Mesenchymal stem cell (in vitro differentiated cells and primary cell): ENCODE measurements at regions not wholly inside any gene's neighbourhood (a gene's known extent, or its start where the extent isn't known, plus 50 kb on each side); places are given as distances from the start of the nearest gene placed in this dataset.

Experiments used
- DNase-seq: peaks from one replicate; pipeline ENCODE4 v3.0.0-alpha.2; 2013
- H2AFZ ChIP-seq: one replicate; pipeline ENCODE4 v1.6.1; 2013; ENCODE audit warnings: low read depth, mild to moderate bottlenecking, control low read depth, inconsistent platforms, low read length, moderate library complexity
- H2AK5ac ChIP-seq: 2 replicates; pipeline ENCODE4 v1.6.1; 2013; ENCODE audit warnings: low read length, moderate library complexity, mild to moderate bottlenecking, inconsistent platforms; ENCODE audit not compliant: severe bottlenecking
- H2BK120ac ChIP-seq: one replicate; pipeline ENCODE4 v1.6.1; 2013; ENCODE audit warnings: low read depth, mild to moderate bottlenecking, inconsistent platforms, low read length, moderate library complexity
- H2BK12ac ChIP-seq, 2 experiments: one replicate each; pipeline ENCODE4 v1.6.1; 2013; ENCODE audit warnings: inconsistent platforms in 2 of 2, low read length in 2 of 2, mild to moderate bottlenecking in 2 of 2, moderate library complexity in 2 of 2, control low read depth in 1 of 2
- H2BK15ac ChIP-seq: one replicate; pipeline ENCODE4 v1.6.1; 2013; ENCODE audit warnings: mild to moderate bottlenecking, low read depth, inconsistent platforms; ENCODE audit not compliant: poor library complexity, severe bottlenecking
- H2BK5ac ChIP-seq: 2 replicates; pipeline ENCODE4 v1.6.1; 2013; ENCODE audit warnings: low read depth, mild to moderate bottlenecking, low read length, control low read depth, inconsistent platforms; ENCODE audit not compliant: poor library complexity, severe bottlenecking
- H3K14ac ChIP-seq, 2 experiments: one replicate each; pipeline ENCODE4 v1.6.1; 2013; ENCODE audit warnings: inconsistent platforms in 2 of 2, low read length in 2 of 2, control low read depth in 1 of 2, mild to moderate bottlenecking in 1 of 2, moderate library complexity in 1 of 2
- H3K18ac ChIP-seq, 2 experiments: one replicate each; pipeline ENCODE4 v1.6.1; 2013; ENCODE audit warnings: inconsistent platforms in 2 of 2, low read length in 2 of 2, control low read depth in 1 of 2, low read depth in 1 of 2, mild to moderate bottlenecking in 1 of 2
- H3K23ac ChIP-seq, 2 experiments: one replicate each; pipeline ENCODE4 v1.6.1; 2013; ENCODE audit warnings: inconsistent platforms in 2 of 2, low read length in 2 of 2, mild to moderate bottlenecking in 2 of 2, moderate library complexity in 2 of 2, control low read depth in 1 of 2
- H3K27ac ChIP-seq: 2 replicates; pipeline ENCODE4 v1.5.1; 2013; ENCODE audit warnings: mild to moderate bottlenecking, moderate library complexity, low read length, control low read depth, inconsistent platforms; ENCODE audit not compliant: poor library complexity, severe bottlenecking
- H3K27me3 ChIP-seq, 2 experiments: 2 replicates each; pipeline versions ENCODE4 v1.6.1 to v1.7.0; 2013; ENCODE audit warnings: low read length in 2 of 2, mild to moderate bottlenecking in 2 of 2, moderate library complexity in 2 of 2, control low read depth in 1 of 2, inconsistent platforms in 1 of 2; ENCODE audit not compliant: control insufficient read depth in 1 of 2, insufficient read depth in 1 of 2
- H3K36me3 ChIP-seq, 2 experiments: 2 replicates each; pipeline versions ENCODE4 v1.6.1 to v1.7.0; 2013; ENCODE audit warnings: low read length in 2 of 2, control low read depth in 1 of 2, inconsistent platforms in 1 of 2, low read depth in 1 of 2, mild to moderate bottlenecking in 1 of 2; ENCODE audit not compliant: insufficient read depth in 2 of 2, control insufficient read depth in 1 of 2
- H3K4ac ChIP-seq, 2 experiments: one replicate each; pipeline ENCODE4 v1.6.1; 2013; ENCODE audit warnings: inconsistent platforms in 2 of 2, low read length in 2 of 2, mild to moderate bottlenecking in 2 of 2, moderate library complexity in 2 of 2, control low read depth in 1 of 2, low read depth in 1 of 2
- H3K4me1 ChIP-seq: 2 replicates; pipeline ENCODE4 v1.6.1; 2013; ENCODE audit warnings: low read depth, low read length, control low read depth; ENCODE audit not compliant: control insufficient read depth, insufficient read depth
- H3K4me2 ChIP-seq: 2 replicates; pipeline ENCODE4 v1.6.1; 2013; ENCODE audit warnings: low read length, mild to moderate bottlenecking, inconsistent platforms; ENCODE audit not compliant: poor library complexity, severe bottlenecking
- H3K4me3 ChIP-seq, 2 experiments: 2 replicates each; pipeline versions ENCODE4 v1.5.1 to v1.7.0; 2013; ENCODE audit warnings: low read length in 2 of 2, mild to moderate bottlenecking in 2 of 2, control low read depth in 1 of 2, low read depth in 1 of 2; ENCODE audit not compliant: insufficient read depth in 1 of 2
- H3K79me1 ChIP-seq: replicated peaks from 2 replicates; pipeline ENCODE4 v1.6.1; 2013; ENCODE audit warnings: mild to moderate bottlenecking, control low read depth, low read length, inconsistent platforms; ENCODE audit not compliant: poor library complexity, severe bottlenecking
- H3K9ac ChIP-seq: 2 replicates; pipeline ENCODE4 v1.7.0; 2013; ENCODE audit warnings: mild to moderate bottlenecking, low read length, moderate library complexity
- H3K9me3 ChIP-seq: 2 replicates; pipeline ENCODE4 v1.7.0; 2013; ENCODE audit warnings: mild to moderate bottlenecking, low read length; ENCODE audit not compliant: control insufficient read depth
- H4K8ac ChIP-seq: one replicate; pipeline ENCODE4 v1.6.1; 2013; ENCODE audit warnings: inconsistent platforms, mild to moderate bottlenecking, low read length, moderate library complexity
- H4K91ac ChIP-seq: one replicate; pipeline ENCODE4 v1.6.1; 2013; ENCODE audit warnings: mild to moderate bottlenecking, low read length, inconsistent platforms
- WGBS: methylation state at CpG from one replicate; pipeline ENCODE4 v1.1.7; 2013; ENCODE audit warnings: mixed read lengths; 5-methylcytosine and 5-hydroxymethylcytosine counted together

- H2AK5ac ChIP-seq = no peak overlapping the region
- H3K23ac ChIP-seq = no peak overlapping the region
- H3K4me2 ChIP-seq = no peak overlapping the region
- H2AFZ ChIP-seq = no peak overlapping the region
- H3K14ac ChIP-seq = no peak overlapping the region
- H2BK5ac ChIP-seq = no peak overlapping the region
- no peak overlapping the region for H3K4me3 ChIP-seq
- WGBS = 85% methylated on average over 5 of the region's 5 CpGs
- no peaks in the 10 kb centered on the region for H3K4me1 ChIP-seq
- peak overlapping the region; percentile 47 for H4K8ac ChIP-seq
- no peak overlapping the region for H2BK12ac ChIP-seq
- DNase-seq = no peak
- no peaks in the 10 kb centered on the region for H3K9me3 ChIP-seq
- H3K9ac ChIP-seq = no peak overlapping the region
- H3K18ac ChIP-seq = no peak overlapping the region
- no peaks in the 10 kb centered on the region for H3K79me1 ChIP-seq
- H3K36me3 ChIP-seq = no peaks in the 10 kb centered on the region
- H3K4ac ChIP-seq = no peak overlapping the region
- H2BK15ac ChIP-seq = no peak overlapping the region
- no peak overlapping the region for H2BK120ac ChIP-seq
- H3K27me3 ChIP-seq = peaks cover 31 to 71% of the 10 kb centered on the region in 2 experiments
- H3K27ac ChIP-seq = no peak overlapping the region
- H4K91ac ChIP-seq = no peak overlapping the region
Measured at GRCh38 chr17:77058016-77058415, 82.8 kb upstream of the SEC14L1 start.

- Histone ChIP-seq H3K4ac (no peak overlapping the region), H4K8ac (no peak overlapping the region), H2BK120ac (no peak overlapping the region), H3K27ac (no peak overlapping the region), H3K9ac (no peak overlapping the region), H3K27me3 (peaks cover 30 to 57% of the 10 kb centered on the region in 2 experiments), H3K23ac (no peak overlapping the region), H3K4me2 (no peak overlapping the region), H2AFZ (no peak overlapping the region), H4K91ac (no peak overlapping the region), H3K4me1 (peaks cover under 1% of the 10 kb centered on the region), H3K9me3 (no peaks in the 10 kb centered on the region), H3K4me3 (no peak overlapping the region), H3K14ac (no peak overlapping the region), H3K18ac (no peak overlapping the region), H2BK5ac (no peak overlapping the region), H2AK5ac (no peak overlapping the region), H3K36me3 (no peaks in the 10 kb centered on the region), H2BK12ac (no peak overlapping the region), H3K79me1 (no peaks in the 10 kb centered on the region), H2BK15ac (no peak overlapping the region)
- WGBS = 90% methylated on average over 9 of the region's 10 CpGs
- DNase-seq = no peak
Measured at GRCh38 chr17:77061669-77062068, 79.1 kb upstream of the SEC14L1 start.

GRCh38 chr17:77064598-77064997, 76.2 kb upstream of the SEC14L1 start:
- Histone ChIP-seq H3K4me1 (peaks cover 1% of the 10 kb centered on the region), H4K8ac (no peak overlapping the region)

GRCh38 chr17:77066165-77066564, 74.6 kb upstream of the SEC14L1 start:
- Histone ChIP-seq H3K9ac (no peak overlapping the region), H2BK12ac (no peak overlapping the region), H3K27me3 (peaks cover 52 to 57% of the 10 kb centered on the region in 2 experiments), H3K9me3 (no peaks in the 10 kb centered on the region), H2BK120ac (no peak overlapping the region), H3K23ac (no peak overlapping the region), H3K4ac (no peak overlapping the region), H3K4me3 (no peak overlapping the region), H3K4me2 (no peak overlapping the region), H3K36me3 (no peaks in the 10 kb centered on the region), H2AFZ (no peak overlapping the region), H4K8ac (no peak overlapping the region), H2BK5ac (no peak overlapping the region), H3K27ac (no peak overlapping the region), H3K18ac (peak overlapping the region in 1 of 2 experiments; percentile 11), H3K14ac (no peak overlapping the region), H2BK15ac (no peak overlapping the region), H4K91ac (no peak overlapping the region), H2AK5ac (no peak overlapping the region), H3K4me1 (peaks cover 1% of the 10 kb centered on the region), H3K79me1 (no peaks in the 10 kb centered on the region)
- DNase-seq = no peak
- 89% methylated on average over 1 of the region's 2 CpGs for WGBS

More at GRCh38 chr17:77064598-77064997, 76.2 kb upstream of the SEC14L1 start:
- H3K14ac ChIP-seq = no peak overlapping the region
- H4K91ac ChIP-seq = no peak overlapping the region
- H2BK12ac ChIP-seq = no peak overlapping the region
- H3K9me3 ChIP-seq = no peaks in the 10 kb centered on the region
- H2BK5ac ChIP-seq = no peak overlapping the region
- H3K36me3 ChIP-seq = no peaks in the 10 kb centered on the region
- H3K79me1 ChIP-seq = no peaks in the 10 kb centered on the region
- DNase-seq = no peak
- no peak overlapping the region for H3K4ac ChIP-seq
- WGBS = 95% methylated on average over 3 of the region's 5 CpGs
- no peak overlapping the region for H3K27ac ChIP-seq
- H3K4me2 ChIP-seq = no peak overlapping the region
- no peak overlapping the region for H3K18ac ChIP-seq
- no peak overlapping the region for H2BK15ac ChIP-seq
- H3K9ac ChIP-seq = no peak overlapping the region
- H3K27me3 ChIP-seq = peaks cover 42 to 57% of the 10 kb centered on the region in 2 experiments
- H2BK120ac ChIP-seq = no peak overlapping the region
- H3K4me3 ChIP-seq = no peak overlapping the region
- no peak overlapping the region for H2AK5ac ChIP-seq
- H2AFZ ChIP-seq = no peak overlapping the region
- H3K23ac ChIP-seq = no peak overlapping the region
